ENCODE measurements at regions not wholly inside any gene's neighbourhood (a gene's known extent, or its start where the extent isn't known, plus 50 kb on each side); places are given as distances from the start of the nearest gene placed in this dataset.

GRCh38 chr17:79457889-79458288 lies 153.0 kb downstream of the RBFOX3 start:
- H3K27me3 ChIP-seq = peaks cover 0 to 12% (median 0%) of the 10 kb centered on the region in 9 donors
- no peak overlapping the region for H3K4me3 ChIP-seq
- DNase-seq (no peak), ATAC-seq (no peak)
- intact Hi-C loops (cut with DNase I) = no loop called here
- 73 to 85% (median 80%) methylated on average over 12 of the region's 12 CpGs for WGBS, 4 donors
- no peaks in the 10 kb centered on the region for H3K9me3 ChIP-seq
- H3K27ac ChIP-seq = no peak overlapping the region
- H3K4me1 ChIP-seq = no peaks in the 10 kb centered on the region
- TF ChIP-seq POLR2A (IDR thresholded peaks at IDR 0.05) (no peak), CTCF (IDR thresholded peaks at IDR 0.05) (no peak)
- no peaks in the 10 kb centered on the region for H3K36me3 ChIP-seq

- 70 to 73% (median 72%) methylated on average over 13 to 17 of the region's 17 CpGs for WGBS, 4 donors
- peaks cover 0 to 12% (median 0%) of the 10 kb centered on the region in 9 donors for H3K27me3 ChIP-seq
- no peak for DNase-seq
These were observed 153.5 kb downstream of the RBFOX3 start for GRCh38 chr17:79457376-79457775.

GRCh38 chr17:79455636-79456035 lies 155.2 kb downstream of the RBFOX3 start:
- WGBS, 4 donors = 81 to 90% (median 83%) methylated on average over 11 of the region's 11 CpGs
- peaks cover 0 to 12% (median 0%) of the 10 kb centered on the region in 9 donors for H3K27me3 ChIP-seq

More at GRCh38 chr17:79457376-79457775, 153.5 kb downstream of the RBFOX3 start:
- no peak overlapping the region for H3K4me3 ChIP-seq
- H3K36me3 ChIP-seq = no peaks in the 10 kb centered on the region
- H3K4me1 ChIP-seq = no peaks in the 10 kb centered on the region
- TF ChIP-seq CTCF (IDR thresholded peaks at IDR 0.05) (no peak), POLR2A (IDR thresholded peaks at IDR 0.05) (no peak)
- intact Hi-C loops (cut with DNase I) = no loop called here
- no peaks in the 10 kb centered on the region for H3K9me3 ChIP-seq
- no peak overlapping the region for H3K27ac ChIP-seq
- ATAC-seq = no peak

GRCh38 chr17:79454826-79455225 lies 156.0 kb downstream of the RBFOX3 start:
- Histone ChIP-seq H3K27ac (no peak overlapping the region), H3K9me3 (no peaks in the 10 kb centered on the region), H3K27me3 (peaks cover 0 to 12% (median 0%) of the 10 kb centered on the region in 9 donors), H3K4me3 (no peak overlapping the region), H3K36me3 (no peaks in the 10 kb centered on the region), H3K4me1 (no peaks in the 10 kb centered on the region)
- DNase-seq (no peak), ATAC-seq (no peak)
- no peak for TF ChIP-seq CTCF (IDR thresholded peaks at IDR 0.05)
- no peak for TF ChIP-seq POLR2A (IDR thresholded peaks at IDR 0.05)
- WGBS, 4 donors = 78 to 95% (median 84%) methylated on average over 1 to 6 of the region's 6 CpGs
- intact Hi-C loops (cut with DNase I) = no loop called here

More at GRCh38 chr17:79455636-79456035, 155.2 kb downstream of the RBFOX3 start:
- H3K36me3 ChIP-seq = no peaks in the 10 kb centered on the region
- H3K9me3 ChIP-seq = no peaks in the 10 kb centered on the region
- ATAC-seq (no peak), DNase-seq (no peak)
- H3K4me3 ChIP-seq = no peak overlapping the region
- intact Hi-C loops (cut with DNase I) = no loop called here
- no peak overlapping the region for H3K27ac ChIP-seq
- TF ChIP-seq CTCF (IDR thresholded peaks at IDR 0.05) (no peak), POLR2A (IDR thresholded peaks at IDR 0.05) (no peak)
- H3K4me1 ChIP-seq = no peaks in the 10 kb centered on the region
